Body of pancreas (tissue), 4 donors: ENCODE measurements at regions not wholly inside any gene's neighbourhood (a gene's known extent, or its start where the extent isn't known, plus 50 kb on each side); places are given as distances from the start of the nearest gene placed in this dataset.

Source experiments
- ATAC-seq: fragments of 150-250 bp; one replicate; pipeline ENCODE4 v1.9.1; 2016
- DNase-seq, 4 donors: peaks; one replicate each; pipeline ENCODE4 v3.0.0-alpha.2; 2019
- H3K27ac ChIP-seq, 4 donors: fragments of 200-600 bp; sonication (generic); 1 replicate in 3 of 4; 2 replicates in 1 of 4; pipeline versions ENCODE4 v1.5.1 to v1.6.1; 2016 to 2019; ENCODE audit warnings: mild to moderate bottlenecking in 1 of 4, mixed read lengths in 1 of 4, moderate library complexity in 1 of 4
- H3K27me3 ChIP-seq, 2 donors: fragments of 200-600 bp; sonication (generic); one replicate each; pipeline ENCODE4 v1.6.0; 2016; ENCODE audit warnings: mild to moderate bottlenecking in 1 of 2
- H3K36me3 ChIP-seq, 2 donors: fragments of 200-600 bp; sonication (generic); replicated peaks in 1 of 2; 2 replicates each; pipeline ENCODE4 v1.5.1; 2016; ENCODE audit warnings: low read depth in 2 of 2; ENCODE audit not compliant: insufficient read depth in 1 of 2
- H3K4me1 ChIP-seq: fragments of 200-600 bp; sonication (generic); one replicate; pipeline ENCODE4 v1.6.0; 2016
- H3K4me3 ChIP-seq, 2 donors: fragments of 200-600 bp; sonication (generic); 1 replicate in 1 of 2; 2 replicates in 1 of 2; pipeline ENCODE4 v1.5.1; 2016 to 2019
- H3K9me3 ChIP-seq, 3 donors: fragments of 200-600 bp; sonication (generic); 1 replicate in 2 of 3; 2 replicates in 1 of 3; pipeline ENCODE4 v1.5.1; 2016
- POLR2A ChIP-seq, 3 donors: fragments of 450-650 bp; IDR thresholded peaks; one replicate each; pipeline ENCODE4 v1.6.1; 2016; ENCODE audit warnings: antibody characterized with exemption in 3 of 3, mild to moderate bottlenecking in 2 of 3
- WGBS, 2 donors: methylation state at CpG; one replicate each; pipeline ENCODE4 v1.1.5; 2017; 5-methylcytosine and 5-hydroxymethylcytosine counted together
- intact Hi-C: fragments of 100-400 bp; cut with DNase I; formaldehyde crosslinking; loops from one replicate; pipeline ENCODE4 v1.15.1; 2023
- TF ChIP-seq, protein P1 (sequence below), 7 experiments: fragments of 450-650 bp in 4 of 7; fragments of 200-600 bp in 3 of 7; sonication (generic) in 3 of 7; IDR thresholded peaks; one replicate each; pipeline ENCODE4 v1.5.1; 2016 to 2019; ENCODE audit warnings: antibody characterized with exemption in 7 of 7

DNA sequence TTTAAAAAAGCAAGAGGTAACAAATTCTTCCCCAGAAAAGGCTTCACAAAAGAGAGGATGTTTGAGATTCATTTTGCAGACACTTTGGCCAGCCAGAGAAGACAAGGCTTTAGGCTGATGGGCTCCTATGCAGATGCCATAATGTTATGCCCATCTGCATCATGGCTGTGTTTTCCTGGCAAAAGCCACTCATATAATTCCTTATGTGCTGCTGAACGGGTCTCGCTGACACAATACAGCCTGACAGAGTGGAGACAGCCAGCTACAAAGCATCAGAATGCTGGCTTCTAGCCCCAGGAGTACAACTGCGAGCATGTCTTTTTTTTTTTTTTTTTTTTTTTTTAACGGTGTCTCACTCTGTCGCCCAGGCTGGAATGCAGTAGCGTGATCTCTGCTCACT is 1157.4 kb upstream of the AUTS2 start:
- no peak for TF ChIP-seq POLR2A (IDR thresholded peaks at IDR 0.05)
- no peak overlapping the region for H3K27ac ChIP-seq
- intact Hi-C loops, result no loop called here
- ATAC-seq (no peak), DNase-seq (no peak)
- H3K4me1 ChIP-seq, result no peaks in the 10 kb centered on the region
- WGBS, 2 donors, result 72 to 76% methylated on average over 6 of the region's 6 CpGs
- no peaks in the 10 kb centered on the region for H3K9me3 ChIP-seq
- no peaks in the 10 kb centered on the region for H3K36me3 ChIP-seq
- H3K4me3 ChIP-seq, result no peak overlapping the region
- no peaks in the 10 kb centered on the region for H3K27me3 ChIP-seq

DNA sequence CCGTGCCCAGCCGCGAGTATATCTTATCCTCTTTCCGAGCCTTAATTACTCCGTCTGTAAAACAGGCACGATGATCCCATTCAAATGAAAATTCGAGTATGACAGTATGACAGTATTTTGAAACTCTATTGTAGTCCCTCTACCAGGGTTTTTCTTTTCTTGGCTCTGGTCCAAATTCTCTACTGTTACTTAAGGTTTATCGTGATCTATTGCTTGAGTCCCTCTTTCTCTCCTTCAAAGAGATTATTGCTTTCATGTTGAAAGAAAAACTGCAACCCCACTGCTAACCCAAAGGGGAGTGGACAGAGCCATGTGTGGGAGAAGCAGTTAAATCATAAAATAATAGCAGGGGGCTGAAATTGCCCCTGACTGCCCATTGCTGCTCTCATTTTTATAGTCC is 1156.6 kb upstream of the AUTS2 start:
- Histone ChIP-seq H3K36me3 (no peaks in the 10 kb centered on the region), H3K4me1 (no peaks in the 10 kb centered on the region), H3K4me3 (no peak overlapping the region), H3K27me3 (no peaks in the 10 kb centered on the region), H3K9me3 (no peaks in the 10 kb centered on the region), H3K27ac (no peak overlapping the region)
- DNase-seq (no peak), ATAC-seq (no peak)
- TF ChIP-seq, protein P1, sequence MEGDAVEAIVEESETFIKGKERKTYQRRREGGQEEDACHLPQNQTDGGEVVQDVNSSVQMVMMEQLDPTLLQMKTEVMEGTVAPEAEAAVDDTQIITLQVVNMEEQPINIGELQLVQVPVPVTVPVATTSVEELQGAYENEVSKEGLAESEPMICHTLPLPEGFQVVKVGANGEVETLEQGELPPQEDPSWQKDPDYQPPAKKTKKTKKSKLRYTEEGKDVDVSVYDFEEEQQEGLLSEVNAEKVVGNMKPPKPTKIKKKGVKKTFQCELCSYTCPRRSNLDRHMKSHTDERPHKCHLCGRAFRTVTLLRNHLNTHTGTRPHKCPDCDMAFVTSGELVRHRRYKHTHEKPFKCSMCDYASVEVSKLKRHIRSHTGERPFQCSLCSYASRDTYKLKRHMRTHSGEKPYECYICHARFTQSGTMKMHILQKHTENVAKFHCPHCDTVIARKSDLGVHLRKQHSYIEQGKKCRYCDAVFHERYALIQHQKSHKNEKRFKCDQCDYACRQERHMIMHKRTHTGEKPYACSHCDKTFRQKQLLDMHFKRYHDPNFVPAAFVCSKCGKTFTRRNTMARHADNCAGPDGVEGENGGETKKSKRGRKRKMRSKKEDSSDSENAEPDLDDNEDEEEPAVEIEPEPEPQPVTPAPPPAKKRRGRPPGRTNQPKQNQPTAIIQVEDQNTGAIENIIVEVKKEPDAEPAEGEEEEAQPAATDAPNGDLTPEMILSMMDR (IDR thresholded peaks at IDR 0.05), result no peak
- TF ChIP-seq POLR2A (IDR thresholded peaks at IDR 0.05), result no peak
- 80% methylated on average over 8 of the region's 8 CpGs for WGBS, 2 donors
- intact Hi-C loops, result no loop called here

DNA sequence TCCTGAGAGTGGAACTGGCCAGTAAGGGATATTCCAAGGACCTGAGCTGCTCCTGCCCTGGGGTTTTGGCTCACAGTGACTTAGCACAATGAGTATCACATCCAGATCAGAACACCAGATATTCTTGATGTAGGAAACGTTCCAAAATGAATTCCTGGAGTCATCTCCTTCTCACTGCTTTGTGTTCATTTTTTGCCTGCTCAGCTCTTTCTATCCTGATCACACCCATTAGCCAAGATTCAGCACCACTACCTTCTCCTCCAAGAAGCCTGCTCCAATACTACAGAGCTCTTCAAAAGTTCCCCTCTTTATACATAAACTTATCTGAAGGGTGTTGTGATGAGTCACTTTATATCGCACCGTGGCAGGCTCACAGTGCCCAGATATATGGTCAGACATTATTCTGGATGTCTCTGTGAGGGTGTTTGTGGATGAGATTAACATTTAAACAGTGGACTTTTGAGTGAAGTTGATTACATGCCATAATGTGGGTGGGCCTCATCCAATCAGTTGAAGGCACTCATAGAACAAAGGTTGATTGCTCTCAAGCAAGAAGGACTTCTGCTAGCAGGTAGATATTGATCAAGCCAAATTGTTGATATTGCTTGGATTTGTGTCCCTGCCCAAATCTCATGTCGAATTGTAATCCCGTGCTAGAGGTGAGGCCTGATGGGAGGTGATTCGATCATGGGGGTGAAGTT is 1155.2 kb upstream of the AUTS2 start:
- no peaks in the 10 kb centered on the region for H3K4me1 ChIP-seq
- WGBS, 2 donors, result 76 to 79% methylated on average over 6 of the region's 6 CpGs
- ATAC-seq (no peak), DNase-seq (no peak)
- TF ChIP-seq, protein P1 (IDR thresholded peaks at IDR 0.05), result no peak
- no peak for TF ChIP-seq POLR2A (IDR thresholded peaks at IDR 0.05)
- intact Hi-C loops, result no loop called here
- no peaks in the 10 kb centered on the region for H3K9me3 ChIP-seq
- no peaks in the 10 kb centered on the region for H3K36me3 ChIP-seq
- no peak overlapping the region for H3K4me3 ChIP-seq
- no peaks in the 10 kb centered on the region for H3K27me3 ChIP-seq
- no peak overlapping the region for H3K27ac ChIP-seq

DNA sequence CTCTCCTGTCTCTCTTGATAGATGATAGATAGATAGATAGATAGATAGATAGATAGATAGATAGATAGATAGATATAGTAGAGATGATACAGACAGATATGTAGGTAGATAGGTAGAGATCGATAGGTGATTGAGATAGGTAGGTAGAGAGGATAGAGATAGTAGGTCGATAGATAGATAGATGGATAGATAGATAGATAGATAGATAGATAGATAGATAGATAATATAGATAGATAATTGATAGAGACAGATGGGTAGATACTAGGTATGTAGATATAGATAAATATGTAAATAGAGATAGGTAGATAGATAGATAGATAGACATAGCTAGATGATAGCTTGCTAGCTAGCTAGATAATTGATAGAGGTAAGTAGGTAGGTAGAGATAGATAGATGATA is 1154.2 kb upstream of the AUTS2 start:
- no peaks in the 10 kb centered on the region for H3K9me3 ChIP-seq
- H3K27ac ChIP-seq, result no peak overlapping the region
- no peaks in the 10 kb centered on the region for H3K4me1 ChIP-seq
- 66 to 74% methylated on average over 2 of the region's 2 CpGs for WGBS, 2 donors
- no peaks in the 10 kb centered on the region for H3K27me3 ChIP-seq
- no peak overlapping the region for H3K4me3 ChIP-seq
- no peaks in the 10 kb centered on the region for H3K36me3 ChIP-seq
- DNase-seq (no peak), ATAC-seq (no peak)
- TF ChIP-seq, protein P1 (IDR thresholded peaks at IDR 0.05), result no peak
- TF ChIP-seq POLR2A (IDR thresholded peaks at IDR 0.05), result no peak
- intact Hi-C loops, result no loop called here

DNA sequence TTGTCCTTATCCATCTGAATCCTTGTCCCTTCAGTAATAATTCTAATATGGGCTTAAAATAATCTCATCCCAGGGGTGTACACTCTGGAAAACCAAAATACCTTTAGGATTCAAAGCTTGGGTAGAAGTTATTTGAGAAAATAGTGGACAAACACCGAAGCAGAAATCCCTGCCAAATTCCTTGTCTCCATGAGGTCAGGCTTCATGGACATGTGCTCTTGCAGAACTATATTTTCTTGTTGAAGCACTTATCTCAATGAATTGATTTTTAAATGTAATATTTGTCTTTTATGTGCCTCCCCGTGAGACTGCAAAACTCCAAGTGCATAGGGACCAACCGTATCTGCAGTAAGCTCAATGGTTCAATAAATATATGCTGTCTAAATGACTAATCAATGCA is 1153.3 kb upstream of the AUTS2 start:
- no peaks in the 10 kb centered on the region for H3K9me3 ChIP-seq
- H3K27ac ChIP-seq, result no peak overlapping the region
- no peaks in the 10 kb centered on the region for H3K36me3 ChIP-seq
- intact Hi-C loops, result no loop called here
- ATAC-seq (no peak), DNase-seq (no peak)
- H3K27me3 ChIP-seq, result no peaks in the 10 kb centered on the region
- H3K4me1 ChIP-seq, result no peaks in the 10 kb centered on the region
- WGBS, 2 donors, result 16 to 20% methylated on average over 3 of the region's 3 CpGs
- H3K4me3 ChIP-seq, result no peak overlapping the region
- TF ChIP-seq, protein P1 (IDR thresholded peaks at IDR 0.05), result no peak
- TF ChIP-seq POLR2A (IDR thresholded peaks at IDR 0.05), result no peak
